Pancreas (tissue), 10 donors: ENCODE measurements at regions not wholly inside any gene's neighbourhood (a gene's known extent, or its start where the extent isn't known, plus 50 kb on each side); places are given as distances from the start of the nearest gene placed in this dataset.

ENCODE experiments used
- ATAC-seq, 4 donors: fragments of 200-7000 bp; cut with Tn5 transposase; one replicate each; pipeline versions ENCODE4 v1.8.0 to v1.9.1; 2020; ENCODE audit warnings: mild to moderate bottlenecking in 4 of 4, moderate library complexity in 4 of 4
- DNase-seq, 6 donors: peaks; one replicate each; pipeline ENCODE4 v3.0.0-alpha.2; 2020
- FAIRE-seq: peaks from 2 replicates; lab custom pipeline; 2012; peaks lifted over from hg19 to GRCh38; lab: Jason Lieb, UNC
- H3K27ac ChIP-seq, 4 donors: fragments of 200-600 bp; sonication (generic); 1 replicate in 3 of 4; 2 replicates in 1 of 4; pipeline versions ENCODE4 v1.5.0 to v1.8.0; 2020
- H3K27me3 ChIP-seq, 4 donors: fragments of 200-600 bp; one replicate each; pipeline ENCODE4 v1.8.0; 2021
- H3K36me3 ChIP-seq, 3 donors: fragments of 200-600 bp; sonication (generic) in 1 of 3; one replicate each; pipeline versions ENCODE4 v1.5.0 to v1.8.0; 2020 to 2021
- H3K4me1 ChIP-seq, 3 donors: fragments of 200-600 bp; one replicate each; pipeline ENCODE4 v1.8.0; 2021
- H3K4me3 ChIP-seq, 4 donors: fragments of 200-600 bp; sonication (generic) in 2 of 4; one replicate each; pipeline versions ENCODE4 v1.5.0 to v1.8.0; 2020 to 2021
- H3K9me3 ChIP-seq, 4 donors: fragments of 200-600 bp; one replicate each; pipeline ENCODE4 v1.8.0; 2021
- CTCF ChIP-seq, 4 donors: fragments of 200-600 bp; sonication (generic) in 3 of 4; IDR thresholded peaks; one replicate each; pipeline versions ENCODE4 v1.5.0 to v1.8.0; 2021; ENCODE audit warnings: antibody characterized with exemption in 4 of 4
- WGBS, 2 donors: extraction: QIAGEN DNeasy Blood & Tissue Kit; methylation state at CpG; one replicate each; pipeline ENCODE4 v1.1.7; 2013; 5-methylcytosine and 5-hydroxymethylcytosine counted together
- intact Hi-C, 3 donors: fragments of 100-400 bp; cut with DNase I; formaldehyde crosslinking; loops; one replicate each; pipeline versions ENCODE4 v1.11.1 to v1.14.2; 2022
- donor health status: healthy with polysubstance abuse.
- donor health status: DM: no; HTN: no; CAD: no; lungs with moderate emphysema.
- donor health status: DM: no; HTN: no; CAD: no.
- donor health status: control.
- donor health status: control.
- donor health status: Bipolar disorder and iron deficiency.
- donor health status: DM: yes; HTN: yes; CAD: no.
- donor health status: DM: no; HTN: no; CAD: no.
- donor health status: DM: no; HTN: no; CAD: no.
- donor health status: DM: yes; HTN: yes; CAD: no.

DNA sequence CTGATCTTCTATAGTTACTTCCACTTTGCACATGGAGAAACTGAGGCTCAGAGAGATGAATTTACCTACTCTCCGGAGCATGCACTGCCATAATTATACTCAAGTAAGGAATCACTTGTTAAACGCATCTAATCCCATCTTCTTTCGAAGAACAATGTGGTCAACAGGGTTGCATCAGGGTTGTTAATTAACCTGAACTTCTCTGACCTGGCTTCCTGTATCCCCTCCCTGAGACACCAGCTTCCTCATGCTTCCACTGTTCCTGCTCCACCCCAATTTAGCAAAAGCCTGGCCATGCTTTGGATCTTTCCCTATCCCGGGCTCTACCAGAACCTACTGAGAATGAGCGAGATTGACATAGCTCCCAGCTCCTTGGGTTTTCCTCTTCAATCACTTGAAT, 136.7 kb downstream of the SMIM20 start:
- no peak for TF ChIP-seq CTCF (IDR thresholded peaks at IDR 0.05)
- no peak for ATAC-seq
- 81 to 89% methylated on average over 5 of the region's 5 CpGs for WGBS, 2 donors

DNA sequence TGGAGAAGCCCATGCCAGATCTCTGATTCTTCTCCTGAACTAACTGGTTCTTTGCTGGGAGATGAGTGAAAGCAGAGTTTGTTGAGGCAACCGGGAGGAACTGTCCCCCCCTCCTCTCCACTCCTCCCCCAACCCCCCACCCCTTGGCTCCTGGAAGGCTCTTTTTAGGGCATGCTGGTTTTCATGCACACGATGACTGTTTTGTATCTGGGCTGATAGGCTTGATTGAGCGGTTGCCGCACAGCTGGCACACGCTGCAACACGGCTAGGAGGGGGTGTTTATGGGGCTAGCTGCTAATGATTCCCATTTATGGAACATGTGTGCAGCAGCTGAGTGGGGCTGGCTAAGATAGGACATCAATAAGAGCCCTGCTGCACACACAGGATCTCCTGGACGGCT, 137.2 kb downstream of the SMIM20 start:
- no peaks in the 10 kb centered on the region for H3K9me3 ChIP-seq
- intact Hi-C loops = no loop called here
- no peak for ATAC-seq
- no peaks in the 10 kb centered on the region for H3K36me3 ChIP-seq
- TF ChIP-seq CTCF (IDR thresholded peaks at IDR 0.05) = no peak
- H3K27ac ChIP-seq = no peak overlapping the region
- no peaks in the 10 kb centered on the region for H3K27me3 ChIP-seq
- H3K4me3 ChIP-seq = no peak overlapping the region
- H3K4me1 ChIP-seq = no peaks in the 10 kb centered on the region
- DNase-seq = no peak
- WGBS, 2 donors = 81 to 83% methylated on average over 7 of the region's 7 CpGs
- FAIRE-seq = no peak

More for the DNA sequence above, 136.7 kb downstream of the SMIM20 start:
- Histone ChIP-seq H3K27ac (no peak overlapping the region), H3K4me3 (no peak overlapping the region), H3K36me3 (no peaks in the 10 kb centered on the region), H3K9me3 (no peaks in the 10 kb centered on the region), H3K4me1 (no peaks in the 10 kb centered on the region), H3K27me3 (no peaks in the 10 kb centered on the region)
- intact Hi-C loops = no loop called here
- FAIRE-seq (no peak), DNase-seq (no peak)

- H3K27me3 ChIP-seq = no peaks in the 10 kb centered on the region
- no peak overlapping the region for H3K4me3 ChIP-seq
- no peaks in the 10 kb centered on the region for H3K4me1 ChIP-seq
- TF ChIP-seq CTCF (IDR thresholded peaks at IDR 0.05) = no peak
- no peak overlapping the region for H3K27ac ChIP-seq
- FAIRE-seq (no peak), DNase-seq (no peak), ATAC-seq (no peak)
- 74 to 80% methylated on average over 9 of the region's 9 CpGs for WGBS, 2 donors
- H3K9me3 ChIP-seq = no peaks in the 10 kb centered on the region
- no peaks in the 10 kb centered on the region for H3K36me3 ChIP-seq
- intact Hi-C loops = no loop called here
Measured at GRCh38 chr4:26052663-26053541, 138.9 kb downstream of the SMIM20 start.

DNA sequence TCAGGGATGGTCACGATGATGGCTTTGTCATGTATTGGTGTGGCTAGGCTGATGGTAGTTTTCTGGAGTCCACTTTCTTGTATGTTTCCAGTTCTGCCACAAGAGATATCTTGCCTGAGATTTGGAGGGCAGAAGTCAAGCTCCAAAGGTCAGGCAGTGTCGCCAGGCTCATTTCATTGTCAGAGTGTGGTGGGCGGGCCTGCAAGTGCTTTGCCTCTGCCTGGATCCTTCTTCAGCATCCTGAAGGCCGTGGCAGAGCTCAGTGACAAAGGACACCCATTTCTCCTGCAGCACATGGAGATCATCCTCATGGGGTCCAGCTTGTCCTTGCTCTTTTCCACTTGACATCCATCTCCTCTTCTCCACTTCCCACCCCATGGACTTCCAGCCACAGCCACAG, 139.7 kb downstream of the SMIM20 start:
- intact Hi-C loops = no loop called here

More for the DNA sequence above, 139.7 kb downstream of the SMIM20 start:
- TF ChIP-seq CTCF (IDR thresholded peaks at IDR 0.05) = no peak
- DNase-seq (no peak), FAIRE-seq (no peak), ATAC-seq (no peak)
- H3K4me3 ChIP-seq = no peak overlapping the region
- no peak overlapping the region for H3K27ac ChIP-seq
- no peaks in the 10 kb centered on the region for H3K9me3 ChIP-seq
- no peaks in the 10 kb centered on the region for H3K4me1 ChIP-seq
- WGBS, 2 donors = 80 to 88% methylated on average over 4 of the region's 4 CpGs
- H3K27me3 ChIP-seq = no peaks in the 10 kb centered on the region
- H3K36me3 ChIP-seq = no peaks in the 10 kb centered on the region
